ENCODE measurements at regions not wholly inside any gene's neighbourhood (a gene's known extent, or its start where the extent isn't known, plus 50 kb on each side); places are given as distances from the start of the nearest gene placed in this dataset.

GRCh38 chr10:36634916-36635315 lies 490.5 kb upstream of the ANKRD30A start:
- no peak for DNase-seq (ENCODE audit: low spot score)

- DNase-seq (ENCODE audit: low spot score), result no peak
Measured at GRCh38 chr10:36630267-36630666, 495.1 kb upstream of the ANKRD30A start.

GRCh38 chr10:36629476-36629875 lies 495.9 kb upstream of the ANKRD30A start:
- DNase-seq (ENCODE audit: low spot score), result no peak

GRCh38 chr10:36624551-36625100 lies 500.8 kb upstream of the ANKRD30A start:
- no peak for DNase-seq (ENCODE audit: low spot score)

- no peak for DNase-seq (ENCODE audit: low spot score)
Measured at GRCh38 chr10:36621346-36621745, 504.1 kb upstream of the ANKRD30A start.

GRCh38 chr10:36612436-36612835 lies 513.0 kb upstream of the ANKRD30A start:
- no peak for DNase-seq (ENCODE audit: low spot score)

- DNase-seq (ENCODE audit: low spot score), result no peak
Measured at GRCh38 chr10:36608866-36609265, 516.5 kb upstream of the ANKRD30A start.

GRCh38 chr10:36608251-36608650 lies 517.1 kb upstream of the ANKRD30A start:
- no peak for DNase-seq (ENCODE audit: low spot score)

- DNase-seq (ENCODE audit: low spot score), result no peak
Measured at GRCh38 chr10:36606234-36606839, 519.1 kb upstream of the ANKRD30A start.

- no peak for DNase-seq (ENCODE audit: low spot score)
Measured at GRCh38 chr10:36604316-36604715, 521.1 kb upstream of the ANKRD30A start.

GRCh38 chr10:36603688-36604087 lies 521.7 kb upstream of the ANKRD30A start:
- DNase-seq (ENCODE audit: low spot score), result no peak

- DNase-seq (ENCODE audit: low spot score), result no peak
Measured at GRCh38 chr10:36602374-36602773, 523.0 kb upstream of the ANKRD30A start.

GRCh38 chr10:36597756-36598320 lies 527.6 kb upstream of the ANKRD30A start:
- no peak for DNase-seq (ENCODE audit: low spot score)

GRCh38 chr10:36592964-36593363 lies 532.4 kb upstream of the ANKRD30A start:
- DNase-seq (ENCODE audit: low spot score), result no peak

GRCh38 chr10:36591436-36591835 lies 534.0 kb upstream of the ANKRD30A start:
- DNase-seq (ENCODE audit: low spot score), result no peak

GRCh38 chr10:36583690-36584089 lies 541.7 kb upstream of the ANKRD30A start:
- DNase-seq (ENCODE audit: low spot score), result no peak

- DNase-seq (ENCODE audit: low spot score), result no peak
Measured at GRCh38 chr10:36581237-36581636, 544.2 kb upstream of the ANKRD30A start.

- no peak for DNase-seq (ENCODE audit: low spot score)
Measured at GRCh38 chr10:36578306-36578705, 547.1 kb upstream of the ANKRD30A start.

- no peak for DNase-seq (ENCODE audit: low spot score)
Measured at GRCh38 chr10:36577126-36577525, 548.3 kb upstream of the ANKRD30A start.

- no peak for DNase-seq (ENCODE audit: low spot score)
Measured at GRCh38 chr10:36574207-36574606, 551.2 kb upstream of the ANKRD30A start.

- no peak for DNase-seq (ENCODE audit: low spot score)
Measured at GRCh38 chr10:36573246-36573645, 552.2 kb upstream of the ANKRD30A start.

GRCh38 chr10:36564433-36564832 lies 561.0 kb upstream of the ANKRD30A start:
- DNase-seq (ENCODE audit: low spot score), result no peak

- DNase-seq (ENCODE audit: low spot score), result no peak
Measured at GRCh38 chr10:36559412-36560400, 565.7 kb upstream of the ANKRD30A start.

Measured in ecto neural progenitor cell (in vitro differentiated cells).